ENCODE measurements at regions not wholly inside any gene's neighbourhood (a gene's known extent, or its start where the extent isn't known, plus 50 kb on each side); places are given as distances from the start of the nearest gene placed in this dataset.

- DNase-seq (ENCODE audit: low read depth in 2 of 2): no peak
Observed at GRCh38 chr1:163013826-163014600, 55.1 kb upstream of the RGS4 start.

- DNase-seq (ENCODE audit: low read depth in 2 of 2): no peak
Observed at GRCh38 chr1:163006051-163006834, 62.9 kb upstream of the RGS4 start.

GRCh38 chr1:162997499-162998285 lies 71.5 kb upstream of the RGS4 start:
- peak; percentile 63 to 67 for DNase-seq (ENCODE audit: low read depth in 2 of 2)

- no peak for DNase-seq (ENCODE audit: low read depth in 2 of 2)
Observed at GRCh38 chr1:162996261-162996660, 72.9 kb upstream of the RGS4 start.

GRCh38 chr1:162994921-162995320 lies 74.2 kb upstream of the RGS4 start:
- peak in 1 of 2 experiments; percentile 20 for DNase-seq (ENCODE audit: low read depth in 2 of 2)

- no peak for DNase-seq (ENCODE audit: low read depth in 2 of 2)
Observed at GRCh38 chr1:162993846-162994245, 75.3 kb upstream of the RGS4 start.

- no peak for DNase-seq (ENCODE audit: low read depth in 2 of 2)
Observed at GRCh38 chr1:162992945-162993344, 76.2 kb upstream of the RGS4 start.

- DNase-seq (ENCODE audit: low read depth in 2 of 2): no peak
Observed at GRCh38 chr1:162991444-162991843, 77.7 kb upstream of the RGS4 start.

- no peak for DNase-seq (ENCODE audit: low read depth in 2 of 2)
Observed at GRCh38 chr1:162990665-162991064, 78.5 kb upstream of the RGS4 start.

- no peak for DNase-seq (ENCODE audit: low read depth in 2 of 2)
Observed at GRCh38 chr1:162988869-162989268, 80.3 kb upstream of the RGS4 start.

GRCh38 chr1:162987866-162988265 lies 81.3 kb upstream of the RGS4 start:
- no peak for DNase-seq (ENCODE audit: low read depth in 2 of 2)

GRCh38 chr1:162985816-162986435 lies 83.2 kb upstream of the RGS4 start:
- DNase-seq (ENCODE audit: low read depth in 2 of 2): no peak

GRCh38 chr1:162984699-162985098 lies 84.5 kb upstream of the RGS4 start:
- DNase-seq (ENCODE audit: low read depth in 2 of 2): peak in 1 of 2 experiments; percentile 19

- DNase-seq (ENCODE audit: low read depth in 2 of 2): no peak
Observed at GRCh38 chr1:162983671-162984425, 85.3 kb upstream of the RGS4 start.

GRCh38 chr1:162982364-162982763 lies 86.8 kb upstream of the RGS4 start:
- DNase-seq (ENCODE audit: low read depth in 2 of 2): no peak

- DNase-seq (ENCODE audit: low read depth in 2 of 2): peak; percentile 61
Observed at GRCh38 chr1:162977944-162978568, 91.1 kb upstream of the RGS4 start.

- no peak for DNase-seq (ENCODE audit: low read depth in 2 of 2)
Observed at GRCh38 chr1:162976628-162977027, 92.5 kb upstream of the RGS4 start.

GRCh38 chr1:162974810-162975209 lies 94.4 kb upstream of the RGS4 start:
- DNase-seq (ENCODE audit: low read depth in 2 of 2): no peak

GRCh38 chr1:162973381-162973795 lies 95.8 kb upstream of the RGS4 start:
- peak; percentile 69 to 75 for DNase-seq (ENCODE audit: low read depth in 2 of 2)

GRCh38 chr1:162972773-162973172 lies 96.4 kb upstream of the RGS4 start:
- DNase-seq (ENCODE audit: low read depth in 2 of 2): no peak

- no peak for DNase-seq (ENCODE audit: low read depth in 2 of 2)
Observed at GRCh38 chr1:162970021-162970420, 99.1 kb upstream of the RGS4 start.
